Activated CD4-positive, CD25-positive, alpha-beta regulatory T cell treated with anti-CD3 and anti-CD28 coated beads, Interleukin-2, amount 50 U/mL, for 72 hours (primary cell): ENCODE measurements at regions not wholly inside any gene's neighbourhood (a gene's known extent, or its start where the extent isn't known, plus 50 kb on each side); places are given as distances from the start of the nearest gene placed in this dataset.

Experiments used
- DNase-seq: peaks from one replicate; pipeline ENCODE4 v3.0.0; 2021

GRCh38 chr1:221638595-221638994 lies 103.3 kb downstream of the DUSP10 start:
- no peak for DNase-seq

GRCh38 chr1:221641811-221642210 lies 100.1 kb downstream of the DUSP10 start:
- DNase-seq, result no peak

- no peak for DNase-seq
Observed at GRCh38 chr1:221643404-221644144, 98.3 kb downstream of the DUSP10 start.

GRCh38 chr1:221644145-221644448 lies 97.8 kb downstream of the DUSP10 start:
- no peak for DNase-seq

- DNase-seq, result no peak
Observed at GRCh38 chr1:221644663-221645258, 97.1 kb downstream of the DUSP10 start.

GRCh38 chr1:221648201-221648600 lies 93.7 kb downstream of the DUSP10 start:
- no peak for DNase-seq
